Muscle of leg (tissue), 3 donors: ENCODE measurements at regions not wholly inside any gene's neighbourhood (a gene's known extent, or its start where the extent isn't known, plus 50 kb on each side); places are given as distances from the start of the nearest gene placed in this dataset.

Source experiments
- DNase-seq: peaks from one replicate; pipeline ENCODE4 v3.0.0; 2013
- H3K27ac ChIP-seq: one replicate; pipeline ENCODE4 v1.5.1; 2013; ENCODE audit warnings: mild to moderate bottlenecking, low read length, control low read depth
- H3K27me3 ChIP-seq: one replicate; pipeline ENCODE4 v1.6.1; 2013; ENCODE audit warnings: low read length; ENCODE audit not compliant: control insufficient read depth, insufficient read depth
- H3K36me3 ChIP-seq: one replicate; pipeline ENCODE4 v1.6.1; 2013; ENCODE audit warnings: low read length; ENCODE audit not compliant: control insufficient read depth, insufficient read depth
- H3K4me1 ChIP-seq: one replicate; pipeline ENCODE4 v1.6.1; 2013; ENCODE audit warnings: low read length; ENCODE audit not compliant: control insufficient read depth, insufficient read depth
- H3K4me3 ChIP-seq: one replicate; pipeline ENCODE4 v1.5.1; 2013; ENCODE audit warnings: low read length, control low read depth
- H3K9me3 ChIP-seq: replicated peaks from 2 replicates; pipeline ENCODE4 v1.6.1; 2013; ENCODE audit warnings: low read depth, low read length; ENCODE audit not compliant: control insufficient read depth
- WGBS: methylation state at CpG from one replicate; pipeline ENCODE4 v1.1.5; 2013; ENCODE audit warnings: missing lambda C conversion rate; ENCODE audit not compliant: insufficient coverage; 5-methylcytosine and 5-hydroxymethylcytosine counted together

DNA sequence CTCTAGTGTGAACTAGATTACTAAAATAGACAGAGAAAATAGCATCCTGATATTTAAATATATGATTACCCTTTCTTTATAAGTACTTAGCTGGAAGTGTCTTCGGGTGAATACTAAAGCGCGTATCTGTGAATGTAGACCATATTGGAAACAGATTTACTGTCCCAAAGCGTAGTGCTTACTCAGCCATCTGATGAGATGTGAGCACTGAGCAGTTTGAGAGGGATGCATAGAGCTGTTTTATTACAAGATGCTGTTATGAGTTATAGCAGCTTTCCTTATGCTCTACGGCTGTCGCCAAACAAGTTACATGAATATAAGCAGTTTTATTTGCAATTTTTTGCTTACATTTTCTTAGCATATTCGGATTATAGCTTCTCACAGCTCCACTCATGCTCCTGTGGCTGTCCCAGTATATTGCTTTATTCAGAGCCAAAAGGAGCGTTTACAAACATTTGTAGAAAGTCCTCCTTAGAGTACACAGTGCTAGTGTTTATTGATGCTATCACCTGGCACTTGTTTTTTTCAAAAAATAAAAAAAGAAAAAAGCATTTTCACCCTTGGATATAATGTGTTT lies 981.4 kb upstream of the WWC1 start:
- peak; percentile 60 for DNase-seq
- Histone ChIP-seq H3K4me1 (no peaks in the 10 kb centered on the region), H3K9me3 (no peaks in the 10 kb centered on the region), H3K36me3 (no peaks in the 10 kb centered on the region), H3K27me3 (no peaks in the 10 kb centered on the region), H3K4me3 (no peak overlapping the region), H3K27ac (no peak overlapping the region)
- WGBS: 37% methylated on average over 4 of the region's 8 CpGs

DNA sequence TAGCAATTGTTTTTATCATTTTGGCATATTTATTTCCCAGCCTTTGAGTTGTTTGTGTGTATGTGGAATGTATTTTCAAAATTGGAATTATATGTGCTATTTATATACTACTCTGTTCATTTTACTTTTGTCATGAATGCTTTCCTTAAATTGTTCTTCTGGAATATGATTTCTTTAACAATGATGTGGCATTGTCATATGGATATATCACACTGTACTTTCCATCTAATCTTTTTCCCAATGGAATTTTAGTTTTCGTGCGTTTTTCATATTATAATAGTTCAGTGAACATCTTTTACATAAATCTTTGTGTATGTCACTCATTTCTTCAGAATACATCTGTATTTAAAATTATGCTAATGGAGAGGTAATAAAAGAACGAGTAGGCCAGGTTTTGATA lies 980.1 kb upstream of the WWC1 start:
- WGBS: no CpG with 5 or more reads among the region's 3 CpGs
- DNase-seq: no peak

DNA sequence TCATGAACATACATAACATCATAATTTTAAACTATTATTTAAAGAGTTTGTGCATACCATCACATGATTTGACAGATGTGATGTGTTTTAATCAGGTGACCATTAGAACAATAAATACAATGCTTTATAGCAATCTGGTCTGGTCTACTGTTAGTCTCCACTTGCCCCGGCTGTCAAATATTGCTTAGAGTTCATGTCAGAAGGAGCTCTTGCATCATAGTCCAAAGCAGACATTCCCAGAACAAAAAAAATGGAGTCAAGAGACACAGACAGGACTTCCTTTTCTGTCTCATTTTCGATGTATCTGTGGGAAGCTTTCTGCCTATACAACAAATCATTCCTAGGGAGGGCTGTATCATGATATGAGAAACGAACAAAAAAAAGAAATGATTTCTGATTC lies 979.2 kb upstream of the WWC1 start:
- no CpG with 5 or more reads among the region's 3 CpGs for WGBS
- H3K27ac ChIP-seq: no peak overlapping the region
- H3K9me3 ChIP-seq: no peaks in the 10 kb centered on the region
- no peaks in the 10 kb centered on the region for H3K36me3 ChIP-seq
- no peak for DNase-seq
- no peaks in the 10 kb centered on the region for H3K4me1 ChIP-seq
- no peaks in the 10 kb centered on the region for H3K27me3 ChIP-seq
- no peak overlapping the region for H3K4me3 ChIP-seq

More for the DNA sequence above, 980.1 kb upstream of the WWC1 start:
- Histone ChIP-seq H3K9me3 (no peaks in the 10 kb centered on the region), H3K36me3 (no peaks in the 10 kb centered on the region), H3K27me3 (no peaks in the 10 kb centered on the region), H3K4me1 (no peaks in the 10 kb centered on the region), H3K27ac (no peak overlapping the region), H3K4me3 (no peak overlapping the region)

DNA sequence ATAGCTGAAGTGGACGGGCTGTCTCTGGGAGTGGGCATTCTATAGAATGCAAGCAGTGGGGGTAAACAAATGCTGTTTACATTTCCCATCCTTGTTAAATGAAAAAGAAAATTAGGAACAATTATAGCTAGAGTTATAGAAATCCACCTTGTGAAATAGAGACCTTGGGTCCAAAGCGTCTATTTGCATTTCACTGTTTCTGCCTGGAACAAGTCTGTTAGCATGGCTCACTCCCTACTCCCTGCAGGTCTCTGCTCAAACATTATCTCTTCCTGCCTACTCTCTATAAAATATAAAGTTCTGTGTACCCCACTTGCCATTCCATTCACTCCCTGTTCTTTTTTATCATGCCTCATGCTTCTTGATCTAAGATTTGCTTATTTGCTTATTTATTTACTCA lies 975.7 kb upstream of the WWC1 start:
- H3K4me1 ChIP-seq: no peaks in the 10 kb centered on the region
- no peaks in the 10 kb centered on the region for H3K36me3 ChIP-seq
- no peak overlapping the region for H3K4me3 ChIP-seq
- H3K27me3 ChIP-seq: no peaks in the 10 kb centered on the region
- no peak overlapping the region for H3K27ac ChIP-seq
- WGBS: 100% methylated on average over 1 of the region's 2 CpGs
- H3K9me3 ChIP-seq: no peaks in the 10 kb centered on the region
- no peak for DNase-seq

DNA sequence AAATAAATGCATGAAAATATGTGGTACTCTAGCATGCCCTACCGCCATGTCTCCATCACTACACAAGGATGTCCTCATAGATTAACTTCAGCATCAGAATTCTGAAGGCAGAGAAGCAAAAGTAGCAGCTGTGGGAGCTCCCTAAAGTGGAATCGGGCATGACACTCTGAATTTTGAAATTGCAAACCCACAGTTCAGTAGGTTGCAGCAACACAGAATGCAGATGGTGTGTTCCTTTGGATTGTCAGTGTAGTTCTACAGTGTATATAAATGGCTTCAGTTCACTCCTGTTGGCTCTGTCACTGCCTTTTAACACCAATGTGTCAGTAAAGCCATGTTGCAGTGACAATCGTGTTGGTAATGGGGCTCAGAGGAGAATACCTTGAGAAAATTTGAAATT lies 973.6 kb upstream of the WWC1 start:
- no peaks in the 10 kb centered on the region for H3K9me3 ChIP-seq
- H3K4me3 ChIP-seq: no peak overlapping the region
- H3K27me3 ChIP-seq: no peaks in the 10 kb centered on the region
- no peak overlapping the region for H3K27ac ChIP-seq
- H3K4me1 ChIP-seq: no peaks in the 10 kb centered on the region
- 100% methylated on average over 1 of the region's 3 CpGs for WGBS
- no peaks in the 10 kb centered on the region for H3K36me3 ChIP-seq
- DNase-seq: no peak

DNA sequence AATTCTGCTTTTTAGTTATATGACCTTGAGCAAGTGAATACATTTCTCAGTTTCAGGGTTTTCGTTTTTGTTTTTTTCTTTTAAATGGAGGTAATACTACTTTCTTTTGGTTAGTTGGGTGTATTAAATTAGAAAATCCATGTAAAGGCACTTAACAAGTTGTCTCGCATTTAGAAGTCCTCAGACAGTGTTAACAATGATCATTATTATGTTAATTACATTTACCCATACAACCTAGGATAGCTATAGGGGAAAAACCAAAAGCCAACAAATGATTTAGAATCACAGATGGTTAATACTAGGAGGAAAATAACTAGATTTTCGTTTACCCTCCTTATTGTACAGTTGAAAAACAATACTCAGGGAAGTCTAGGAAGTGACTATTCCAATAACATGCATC lies 972.2 kb upstream of the WWC1 start:
- Histone ChIP-seq H3K4me3 (no peak overlapping the region), H3K9me3 (no peaks in the 10 kb centered on the region), H3K27me3 (no peaks in the 10 kb centered on the region), H3K4me1 (no peaks in the 10 kb centered on the region), H3K27ac (no peak overlapping the region), H3K36me3 (no peaks in the 10 kb centered on the region)
- no CpG with 5 or more reads among the region's 3 CpGs for WGBS
- DNase-seq: no peak

DNA sequence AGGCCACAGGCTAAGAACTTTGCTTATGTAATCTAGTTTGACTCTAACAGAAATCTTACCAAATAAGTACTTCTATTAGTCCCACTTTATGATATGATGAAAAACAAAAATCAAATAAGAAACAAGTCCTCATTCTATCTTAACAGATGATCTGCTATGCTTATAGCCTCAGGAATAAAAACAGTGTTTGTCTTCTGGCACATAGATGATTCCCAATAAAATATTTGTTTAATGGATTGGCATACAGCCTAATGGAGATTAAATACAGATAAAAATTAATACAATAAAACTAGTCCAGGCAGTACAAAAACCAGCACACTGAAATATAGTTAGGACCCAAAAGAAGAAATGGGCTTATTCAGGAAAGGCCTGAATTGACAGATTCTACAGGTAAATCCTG lies 971.4 kb upstream of the WWC1 start:
- Histone ChIP-seq H3K36me3 (no peaks in the 10 kb centered on the region), H3K4me1 (no peaks in the 10 kb centered on the region), H3K4me3 (no peak overlapping the region), H3K9me3 (no peaks in the 10 kb centered on the region), H3K27me3 (no peaks in the 10 kb centered on the region), H3K27ac (no peak overlapping the region)
- DNase-seq: no peak

DNA sequence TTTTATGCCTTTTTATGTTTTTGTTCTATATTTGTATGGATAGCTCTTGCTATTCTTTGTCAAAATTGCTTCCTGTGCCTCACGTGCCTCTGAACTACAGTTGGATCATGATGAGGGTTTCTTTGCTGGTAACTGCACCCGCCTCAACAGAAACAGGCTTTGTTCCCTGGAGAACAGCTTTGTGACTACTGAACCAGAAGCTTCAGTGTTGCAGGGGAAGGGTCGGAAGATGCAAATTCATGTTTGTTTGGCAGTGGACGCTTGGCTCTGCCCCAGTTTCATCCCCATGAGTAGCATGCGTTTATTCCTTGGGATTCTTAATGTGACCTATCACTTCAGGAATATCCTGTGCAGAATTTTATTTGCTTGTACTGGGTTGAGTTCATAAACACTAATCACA lies 959.1 kb upstream of the WWC1 start:
- no peak for DNase-seq
- H3K27me3 ChIP-seq: no peaks in the 10 kb centered on the region
- WGBS: 49% methylated on average over 2 of the region's 5 CpGs
- H3K36me3 ChIP-seq: no peaks in the 10 kb centered on the region
- H3K4me3 ChIP-seq: no peak overlapping the region
- no peaks in the 10 kb centered on the region for H3K9me3 ChIP-seq
- no peaks in the 10 kb centered on the region for H3K4me1 ChIP-seq
- no peak overlapping the region for H3K27ac ChIP-seq

DNA sequence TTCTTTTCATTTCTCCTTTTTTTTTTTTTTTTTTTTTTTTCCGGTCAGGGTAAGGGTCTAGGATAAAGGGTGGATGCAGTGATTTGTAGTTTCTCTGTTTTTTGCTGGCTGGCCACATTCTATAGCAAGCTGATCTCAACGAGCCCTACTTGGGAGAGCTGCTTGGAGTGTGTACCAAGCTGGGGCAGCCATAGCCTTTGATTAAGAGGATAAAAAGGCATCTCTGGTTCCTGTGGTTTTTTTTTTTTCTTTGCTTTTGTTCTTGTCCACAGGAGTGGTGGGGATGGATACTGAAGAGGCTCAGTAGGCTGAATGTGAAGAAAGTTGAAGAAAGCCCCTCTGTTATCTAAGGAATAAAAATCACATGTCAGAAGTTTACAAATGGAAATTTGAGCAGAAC lies 955.3 kb upstream of the WWC1 start:
- Histone ChIP-seq H3K9me3 (no peaks in the 10 kb centered on the region), H3K36me3 (no peaks in the 10 kb centered on the region), H3K4me1 (no peaks in the 10 kb centered on the region), H3K27ac (no peak overlapping the region), H3K4me3 (no peak overlapping the region), H3K27me3 (no peaks in the 10 kb centered on the region)
- DNase-seq: no peak
- 80% methylated on average over 1 of the region's 2 CpGs for WGBS

DNA sequence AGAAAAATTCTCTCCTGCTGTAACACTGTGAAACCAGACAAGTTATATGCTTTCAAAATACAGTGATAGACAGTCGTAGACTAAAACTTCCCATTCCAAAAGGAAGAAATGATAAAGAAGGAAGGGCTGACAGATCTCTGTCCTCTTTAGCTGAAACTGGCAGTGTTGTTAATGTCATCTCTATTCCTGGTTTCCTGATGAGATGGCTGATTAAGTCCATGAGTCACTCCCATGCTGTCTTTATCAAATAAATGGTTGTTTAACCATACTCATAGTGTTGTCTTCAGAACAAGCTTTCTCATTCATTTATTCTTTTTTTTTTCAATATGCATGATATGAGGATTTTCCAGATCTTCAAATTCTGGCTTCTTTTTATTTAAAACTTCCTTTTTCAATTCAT lies 952.2 kb upstream of the WWC1 start:
- no peaks in the 10 kb centered on the region for H3K4me1 ChIP-seq
- no CpG with 5 or more reads among the region's 1 CpG for WGBS
- no peak for DNase-seq

DNA sequence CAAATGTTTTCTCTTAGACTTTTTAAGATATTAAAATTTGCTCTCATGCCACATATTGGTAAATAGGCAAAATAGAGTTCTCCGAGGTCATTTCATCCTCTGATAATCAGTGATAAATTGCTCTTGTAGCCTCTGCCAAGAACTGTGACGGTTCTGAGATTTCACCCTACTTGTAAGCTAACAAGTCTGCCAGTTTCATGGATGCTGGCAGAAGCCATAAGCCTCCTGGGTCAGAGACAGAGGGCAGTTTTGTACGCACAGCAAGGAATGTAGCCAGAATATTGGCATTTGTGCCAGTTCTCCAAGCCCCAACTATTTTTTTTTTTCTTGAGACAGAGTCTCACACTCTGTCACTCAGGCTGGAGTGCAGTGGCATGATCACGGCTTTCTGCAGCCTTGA lies 945.0 kb upstream of the WWC1 start:
- Histone ChIP-seq H3K4me3 (no peak overlapping the region), H3K27ac (no peak overlapping the region), H3K36me3 (no peaks in the 10 kb centered on the region)

More for the DNA sequence above, 952.2 kb upstream of the WWC1 start:
- no peaks in the 10 kb centered on the region for H3K9me3 ChIP-seq
- H3K27ac ChIP-seq: no peak overlapping the region
- no peaks in the 10 kb centered on the region for H3K27me3 ChIP-seq
- no peaks in the 10 kb centered on the region for H3K36me3 ChIP-seq
- no peak overlapping the region for H3K4me3 ChIP-seq

More for the DNA sequence above, 945.0 kb upstream of the WWC1 start:
- H3K27me3 ChIP-seq: no peaks in the 10 kb centered on the region
- 74% methylated on average over 3 of the region's 4 CpGs for WGBS
- H3K9me3 ChIP-seq: no peaks in the 10 kb centered on the region
- H3K4me1 ChIP-seq: no peaks in the 10 kb centered on the region
- DNase-seq: no peak
